Neural cell (in vitro differentiated cells): ENCODE measurements at regions not wholly inside any gene's neighbourhood (a gene's known extent, or its start where the extent isn't known, plus 50 kb on each side); places are given as distances from the start of the nearest gene placed in this dataset.
"Not testable (repeated sequence)": the region's sequence is repeated elsewhere in the genome, so short reads cannot be mapped to it uniquely, and the experiment has no call there.

ENCODE experiments used
- H2AFZ ChIP-seq: fragments of 200-600, 300-800 bp; sonication (generic), shearing (Covaris generic); 2 replicates; pipeline ENCODE4 v1.6.0; 2014; ENCODE audit warnings: low read depth, mild to moderate bottlenecking, antibody characterized with exemption, low read length, moderate library complexity
- H3F3A ChIP-seq: fragments of 200-600 bp; shearing (Covaris generic); 2 replicates; pipeline ENCODE4 v1.6.1; 2016; ENCODE audit warnings: mild to moderate bottlenecking, moderate library complexity, mixed read lengths, antibody characterized with exemption, low read length; ENCODE audit not compliant: insufficient read depth, poor library complexity, severe bottlenecking
- H3K27ac ChIP-seq: fragments of 200-600, 300-800 bp; sonication (generic), shearing (Covaris generic); 2 replicates; pipeline ENCODE4 v1.5.1; 2014; ENCODE audit warnings: mild to moderate bottlenecking, low read length, moderate library complexity
- H3K27me3 ChIP-seq: fragments of 300-800, 200-600 bp; sonication (generic), shearing (Covaris generic); 2 replicates; pipeline ENCODE4 v1.6.0; 2014; ENCODE audit warnings: mild to moderate bottlenecking, low read depth, low read length, moderate library complexity; ENCODE audit not compliant: insufficient read depth
- H3K36me3 ChIP-seq: fragments of 300-800, 200-600 bp; sonication (generic), shearing (Covaris generic); 2 replicates; pipeline ENCODE4 v1.5.1; 2014; ENCODE audit warnings: mild to moderate bottlenecking, antibody characterized with exemption, low read length, moderate library complexity; ENCODE audit not compliant: insufficient read depth
- H3K4me2 ChIP-seq: fragments of 300-800, 200-600 bp; sonication (generic), shearing (Covaris generic); 2 replicates; pipeline ENCODE4 v1.6.0; 2014; ENCODE audit warnings: mild to moderate bottlenecking, low read length
- H3K4me3 ChIP-seq: fragments of 300-800, 200-600 bp; sonication (generic), shearing (Covaris generic); 2 replicates; pipeline ENCODE4 v1.5.1; 2014; ENCODE audit warnings: mild to moderate bottlenecking, low read length, moderate library complexity
- H3K79me2 ChIP-seq: fragments of 200-600 bp; shearing (Covaris generic); replicated peaks from 2 replicates; pipeline ENCODE4 v1.6.0; 2014; ENCODE audit warnings: mild to moderate bottlenecking, low read length, moderate library complexity; ENCODE audit not compliant: insufficient read depth
- H3K9ac ChIP-seq: fragments of 300-800, 200-600 bp; sonication (generic), shearing (Covaris generic); 2 replicates; pipeline ENCODE4 v1.6.1; 2016; ENCODE audit warnings: mild to moderate bottlenecking, low read length, mixed read lengths
- H3K9me2 ChIP-seq: fragments of 200-600 bp; shearing (Covaris generic); 2 replicates; pipeline ENCODE4 v1.6.1; 2016; ENCODE audit warnings: mild to moderate bottlenecking, low read length, mixed read lengths; ENCODE audit not compliant: insufficient read depth
- H3K9me3 ChIP-seq: fragments of 200-600, 300-800 bp; sonication (generic), shearing (Covaris generic); 2 replicates; pipeline ENCODE4 v1.6.1; 2016; ENCODE audit warnings: mild to moderate bottlenecking, mixed run types, low read length, moderate library complexity, mixed read lengths
- H4K20me1 ChIP-seq: fragments of 200-600 bp; shearing (Covaris generic); 2 replicates; pipeline ENCODE4 v1.6.1; 2016; ENCODE audit warnings: mild to moderate bottlenecking, mixed run types; ENCODE audit not compliant: insufficient read depth
- CTCF ChIP-seq: fragments of 450-650 bp; IDR thresholded peaks from 2 replicates; pipeline ENCODE4 v1.5.1; 2014; ENCODE audit warnings: antibody characterized with exemption, mild to moderate bottlenecking, moderate library complexity; ENCODE audit not compliant: poor library complexity, severe bottlenecking
- EP300 ChIP-seq: fragments of 450-650 bp; conservative IDR thresholded peaks from 2 replicates; pipeline ENCODE4 v1.6.1; 2014; ENCODE audit warnings: antibody characterized with exemption, mild to moderate bottlenecking, moderate library complexity; ENCODE audit not compliant: poor library complexity, severe bottlenecking
- EZH2 ChIP-seq: fragments of 200-600, 300-800 bp; shearing (Covaris generic), sonication (generic); IDR thresholded peaks from 2 replicates; pipeline ENCODE4 v1.6.1; 2014; ENCODE audit warnings: antibody characterized with exemption, low read length, borderline replicate concordance, mild to moderate bottlenecking; ENCODE audit not compliant: insufficient read depth, poor library complexity, severe bottlenecking
- MXI1 ChIP-seq: fragments of 450-650 bp; conservative IDR thresholded peaks from 2 replicates; pipeline ENCODE4 v1.6.1; 2014; ENCODE audit warnings: antibody characterized with exemption, mild to moderate bottlenecking; ENCODE audit not compliant: poor library complexity, severe bottlenecking
- RAD21 ChIP-seq: fragments of 450-650 bp; conservative IDR thresholded peaks from 2 replicates; pipeline ENCODE4 v1.6.1; 2014; ENCODE audit warnings: antibody characterized with exemption, mild to moderate bottlenecking, moderate library complexity
- SMC3 ChIP-seq: fragments of 450-650 bp; conservative IDR thresholded peaks from 2 replicates; pipeline ENCODE4 v1.6.1; 2014; ENCODE audit warnings: antibody characterized with exemption, mild to moderate bottlenecking, moderate library complexity; ENCODE audit not compliant: poor library complexity
- TAF1 ChIP-seq: IDR thresholded peaks from 2 replicates; pipeline ENCODE4 v1.6.1; 2012; ENCODE audit warnings: low read depth
- TF ChIP-seq, protein P1 (sequence below): IDR thresholded peaks from 2 replicates; pipeline ENCODE4 v1.6.1; 2012; ENCODE audit warnings: borderline replicate concordance

GRCh38 chr5:12951846-12952245 lies 992.6 kb downstream of the DNAH5 start:
- Histone ChIP-seq H3K27me3 (no peaks in the 10 kb centered on the region), H3K4me3 (no peak overlapping the region), H3K4me2 (no peak overlapping the region), H3K9me2 (no peaks in the 10 kb centered on the region), H3K9ac (no peak overlapping the region), H3K9me3 (no peaks in the 10 kb centered on the region), H3K27ac (no peak overlapping the region), H3K36me3 (no peaks in the 10 kb centered on the region), H3K79me2 (no peaks in the 10 kb centered on the region), H4K20me1 (no peaks in the 10 kb centered on the region), H3F3A (no peaks in the 10 kb centered on the region), H2AFZ (no peak overlapping the region)
- no peak for TF ChIP-seq RAD21
- no peak for TF ChIP-seq EZH2
- no peak for TF ChIP-seq EP300
- TF ChIP-seq TAF1 = no peak
- TF ChIP-seq, protein P1, sequence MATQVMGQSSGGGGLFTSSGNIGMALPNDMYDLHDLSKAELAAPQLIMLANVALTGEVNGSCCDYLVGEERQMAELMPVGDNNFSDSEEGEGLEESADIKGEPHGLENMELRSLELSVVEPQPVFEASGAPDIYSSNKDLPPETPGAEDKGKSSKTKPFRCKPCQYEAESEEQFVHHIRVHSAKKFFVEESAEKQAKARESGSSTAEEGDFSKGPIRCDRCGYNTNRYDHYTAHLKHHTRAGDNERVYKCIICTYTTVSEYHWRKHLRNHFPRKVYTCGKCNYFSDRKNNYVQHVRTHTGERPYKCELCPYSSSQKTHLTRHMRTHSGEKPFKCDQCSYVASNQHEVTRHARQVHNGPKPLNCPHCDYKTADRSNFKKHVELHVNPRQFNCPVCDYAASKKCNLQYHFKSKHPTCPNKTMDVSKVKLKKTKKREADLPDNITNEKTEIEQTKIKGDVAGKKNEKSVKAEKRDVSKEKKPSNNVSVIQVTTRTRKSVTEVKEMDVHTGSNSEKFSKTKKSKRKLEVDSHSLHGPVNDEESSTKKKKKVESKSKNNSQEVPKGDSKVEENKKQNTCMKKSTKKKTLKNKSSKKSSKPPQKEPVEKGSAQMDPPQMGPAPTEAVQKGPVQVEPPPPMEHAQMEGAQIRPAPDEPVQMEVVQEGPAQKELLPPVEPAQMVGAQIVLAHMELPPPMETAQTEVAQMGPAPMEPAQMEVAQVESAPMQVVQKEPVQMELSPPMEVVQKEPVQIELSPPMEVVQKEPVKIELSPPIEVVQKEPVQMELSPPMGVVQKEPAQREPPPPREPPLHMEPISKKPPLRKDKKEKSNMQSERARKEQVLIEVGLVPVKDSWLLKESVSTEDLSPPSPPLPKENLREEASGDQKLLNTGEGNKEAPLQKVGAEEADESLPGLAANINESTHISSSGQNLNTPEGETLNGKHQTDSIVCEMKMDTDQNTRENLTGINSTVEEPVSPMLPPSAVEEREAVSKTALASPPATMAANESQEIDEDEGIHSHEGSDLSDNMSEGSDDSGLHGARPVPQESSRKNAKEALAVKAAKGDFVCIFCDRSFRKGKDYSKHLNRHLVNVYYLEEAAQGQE = no peak
- no peak for TF ChIP-seq CTCF
- no peak for TF ChIP-seq MXI1
- TF ChIP-seq SMC3 = no peak

DNA sequence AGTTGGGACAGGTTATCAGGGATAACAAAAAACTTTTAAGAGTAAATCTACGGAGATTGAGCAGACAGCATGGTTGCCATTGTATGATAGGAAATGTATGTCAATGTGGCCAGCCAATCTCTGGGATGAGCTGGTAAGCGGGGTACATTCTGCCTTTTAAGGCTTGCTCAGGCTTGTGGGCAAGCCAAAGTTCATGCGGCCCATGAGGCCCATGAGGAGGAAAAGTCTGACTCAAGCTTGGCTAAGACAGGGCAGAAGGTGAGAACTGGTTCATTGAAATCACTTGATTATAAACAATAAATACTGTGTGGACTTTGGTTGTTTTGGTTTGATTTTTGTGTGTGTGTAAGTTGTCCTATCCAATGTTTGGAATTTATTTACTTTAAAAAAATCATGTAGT lies 997.1 kb downstream of the DNAH5 start:
- Histone ChIP-seq H3F3A (no peaks in the 10 kb centered on the region), H2AFZ (no peak overlapping the region)
- TF ChIP-seq, protein P1 = no peak
- no peak for TF ChIP-seq RAD21

DNA sequence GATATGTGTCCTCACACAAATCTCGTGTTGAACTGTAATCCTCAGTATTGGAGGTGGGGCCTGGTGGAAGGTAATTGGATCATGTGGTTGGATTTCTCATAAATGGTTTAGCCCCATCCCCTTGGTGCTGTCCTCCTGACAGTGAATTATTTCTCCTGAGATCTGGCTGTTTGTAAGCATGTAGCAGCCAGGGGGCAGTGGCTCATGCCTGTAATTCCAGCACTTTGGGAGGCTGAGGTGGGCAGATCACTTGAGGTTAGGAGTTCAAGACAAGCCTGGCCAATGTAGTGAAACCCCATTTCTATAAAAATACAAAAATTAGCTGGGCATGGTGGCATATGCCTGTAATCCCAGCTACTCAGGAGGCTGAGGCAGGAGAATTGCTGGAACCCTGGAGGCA lies 999.0 kb downstream of the DNAH5 start:
- H3K27me3 ChIP-seq = not testable (repeated sequence)

More for the DNA sequence above, 997.1 kb downstream of the DNAH5 start:
- H3K9me2 ChIP-seq = no peaks in the 10 kb centered on the region
- no peak overlapping the region for H3K27ac ChIP-seq
- no peaks in the 10 kb centered on the region for H3K36me3 ChIP-seq
- H4K20me1 ChIP-seq = no peaks in the 10 kb centered on the region
- no peak overlapping the region for H3K4me3 ChIP-seq
- no peak overlapping the region for H3K9ac ChIP-seq
- no peaks in the 10 kb centered on the region for H3K27me3 ChIP-seq
- no peak overlapping the region for H3K4me2 ChIP-seq
- H3K79me2 ChIP-seq = no peaks in the 10 kb centered on the region
- H3K9me3 ChIP-seq = no peaks in the 10 kb centered on the region

More for the DNA sequence above, 999.0 kb downstream of the DNAH5 start:
- not testable (repeated sequence) for H2AFZ ChIP-seq, H3K4me2 ChIP-seq, H3K9ac ChIP-seq, H3K4me3 ChIP-seq, H3K9me3 ChIP-seq, H3K36me3 ChIP-seq, H4K20me1 ChIP-seq, H3K27ac ChIP-seq, H3K9me2 ChIP-seq, H3F3A ChIP-seq, H3K79me2 ChIP-seq
